Immature natural killer cell (primary cell): ENCODE measurements at regions not wholly inside any gene's neighbourhood (a gene's known extent, or its start where the extent isn't known, plus 50 kb on each side); places are given as distances from the start of the nearest gene placed in this dataset.

ENCODE experiments used
- DNase-seq, 3 donors: peaks; one replicate each; pipeline ENCODE4 v3.0.0; 2022; ENCODE audit warnings: mixed read lengths in 1 of 3
- H3K27ac Mint-ChIP-seq, 6 donors: one replicate each; pipeline ENCODE4 v1.8.0; 2020; ENCODE audit warnings: mixed read lengths in 6 of 6, mild to moderate bottlenecking in 5 of 6, inconsistent platforms in 4 of 6, moderate library complexity in 3 of 6
- H3K27me3 Mint-ChIP-seq, 3 donors: one replicate each; pipeline ENCODE4 v1.8.0; 2020 to 2021; ENCODE audit warnings: low read depth in 3 of 3, mild to moderate bottlenecking in 3 of 3, mixed read lengths in 3 of 3, moderate library complexity in 3 of 3, inconsistent platforms in 1 of 3
- H3K36me3 Mint-ChIP-seq, 3 donors: one replicate each; pipeline ENCODE4 v1.8.0; 2020; ENCODE audit warnings: mixed read lengths in 3 of 3, inconsistent platforms in 2 of 3, mild to moderate bottlenecking in 2 of 3
- H3K4me1 Mint-ChIP-seq, 2 donors: one replicate each; pipeline ENCODE4 v1.8.0; 2020; ENCODE audit warnings: inconsistent platforms in 2 of 2, mild to moderate bottlenecking in 2 of 2, mixed read lengths in 2 of 2, moderate library complexity in 1 of 2
- H3K4me3 Mint-ChIP-seq, 5 donors: one replicate each; pipeline ENCODE4 v1.8.0; 2020; ENCODE audit warnings: mild to moderate bottlenecking in 5 of 5, mixed read lengths in 5 of 5, inconsistent platforms in 3 of 5, moderate library complexity in 3 of 5
- H3K9me3 Mint-ChIP-seq, 6 donors: one replicate each; pipeline ENCODE4 v1.8.0; 2020; ENCODE audit warnings: mild to moderate bottlenecking in 6 of 6, mixed read lengths in 6 of 6, inconsistent platforms in 4 of 6, moderate library complexity in 3 of 6

DNA sequence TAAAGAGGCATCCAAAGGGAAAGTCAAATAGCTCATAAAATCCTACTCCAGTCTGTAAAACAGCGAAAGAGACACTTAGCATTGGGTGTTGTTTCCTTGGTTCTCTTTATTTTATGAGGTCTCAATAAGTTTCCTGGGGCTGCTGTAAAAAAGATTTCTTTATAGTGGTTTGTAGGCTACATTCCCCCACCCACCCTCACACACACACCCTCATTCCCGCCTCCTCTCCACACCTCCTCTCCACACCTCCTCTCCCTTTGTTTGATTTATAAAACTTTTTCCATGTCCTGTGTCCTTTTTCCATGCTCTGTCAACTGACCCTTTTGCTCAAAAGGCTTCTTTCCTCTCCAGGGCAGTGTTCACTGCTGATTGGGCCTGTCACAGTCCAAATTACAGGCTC lies 178.9 kb upstream of the SOX9 start:
- DNase-seq = no peak
- Mint-ChIP-seq H3K27ac (no peak overlapping the region), H3K36me3 (peaks cover 0 to 6% (median 0%) of the 10 kb centered on the region in 3 donors), H3K9me3 (peaks cover 3 to 15% (median 13%) of the 10 kb centered on the region in 6 donors), H3K4me1 (no peaks in the 10 kb centered on the region), H3K4me3 (no peak overlapping the region), H3K27me3 (peaks cover 0 to 6% (median 1%) of the 10 kb centered on the region in 3 donors)

DNA sequence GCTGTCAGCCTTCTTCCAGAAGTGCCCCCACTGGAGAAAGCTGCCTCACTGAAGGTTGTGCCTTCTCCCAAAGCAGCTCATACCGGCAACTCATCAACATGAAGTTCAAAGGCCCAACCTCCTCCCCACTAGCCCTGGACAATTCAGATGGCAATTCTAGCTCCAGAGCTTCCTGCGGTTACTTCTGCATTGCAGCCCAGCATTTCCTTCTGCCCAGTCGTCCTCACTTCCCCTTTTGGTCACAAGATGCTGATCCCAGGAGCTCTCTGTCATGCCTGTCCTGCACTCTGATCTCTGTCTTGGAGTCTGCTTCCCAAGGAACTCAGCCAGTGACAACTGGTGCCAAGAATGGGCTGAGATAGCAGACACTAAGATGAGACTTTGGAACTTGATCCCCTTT lies 178.2 kb upstream of the SOX9 start:
- Mint-ChIP-seq H3K27me3 (peaks cover 0 to 4% (median 1%) of the 10 kb centered on the region in 3 donors), H3K9me3 (peaks cover 3 to 21% (median 14%) of the 10 kb centered on the region in 6 donors), H3K4me1 (no peaks in the 10 kb centered on the region), H3K4me3 (no peak overlapping the region), H3K27ac (no peak overlapping the region), H3K36me3 (peaks cover 0 to 6% (median 0%) of the 10 kb centered on the region in 3 donors)
- no peak for DNase-seq

DNA sequence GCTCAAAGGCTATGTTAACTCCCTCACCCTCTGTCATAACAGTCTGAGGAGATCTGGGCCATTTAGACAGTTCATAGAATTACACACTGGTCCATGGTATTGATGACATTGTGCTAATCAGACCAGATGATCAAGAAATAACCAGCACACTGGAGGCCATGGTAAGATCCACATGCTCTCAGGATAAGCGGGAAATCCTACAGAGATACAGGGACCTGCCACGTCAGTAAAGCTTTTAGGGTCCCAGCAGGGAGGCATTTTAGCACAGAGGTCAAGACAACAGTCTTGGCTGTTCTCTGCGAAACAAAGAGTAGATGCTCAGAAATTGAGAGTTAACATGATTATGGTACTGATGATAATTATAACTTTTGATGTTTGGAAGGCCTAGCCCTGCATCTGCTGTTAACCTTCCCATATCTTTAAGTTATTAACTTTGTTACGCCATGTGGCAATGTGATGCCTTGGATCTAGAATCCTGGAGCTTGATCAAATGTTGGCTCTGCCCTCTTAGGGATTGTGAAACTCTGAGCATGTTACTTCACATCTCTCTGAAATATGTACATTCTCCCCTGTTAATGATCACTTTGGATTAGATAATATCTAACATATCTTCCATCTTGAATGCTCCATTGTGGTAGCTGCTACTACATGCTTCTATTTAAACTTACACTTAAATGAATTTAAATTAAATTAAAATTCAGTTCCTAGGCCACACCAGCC lies 172.0 kb upstream of the SOX9 start:
- Mint-ChIP-seq H3K36me3 (peaks cover 0 to 5% (median 0%) of the 10 kb centered on the region in 3 donors), H3K4me3 (no peak overlapping the region), H3K9me3 (peaks cover 0 to 22% (median 7%) of the 10 kb centered on the region in 6 donors), H3K4me1 (no peaks in the 10 kb centered on the region), H3K27ac (no peak overlapping the region), H3K27me3 (no peaks in the 10 kb centered on the region)
- no peak for DNase-seq

DNA sequence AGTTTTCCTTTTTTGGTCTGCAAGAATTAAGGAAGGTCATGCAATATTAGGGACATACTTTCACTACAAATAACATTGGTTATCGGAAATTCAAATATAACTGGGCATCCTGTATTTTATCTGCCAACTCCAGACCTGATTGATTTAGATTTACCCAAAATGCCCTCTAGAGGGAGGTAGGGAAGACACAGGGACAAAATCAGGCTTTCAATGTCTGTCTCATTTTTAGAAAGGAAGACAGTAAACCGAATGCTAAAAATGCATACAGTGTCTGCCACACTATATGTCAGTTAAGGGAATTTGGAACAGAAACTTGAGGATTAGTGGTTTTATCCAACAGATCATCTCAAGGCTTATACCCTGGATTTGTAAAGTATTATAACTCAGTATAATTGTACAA lies 161.7 kb upstream of the SOX9 start:
- no peak overlapping the region for H3K27ac Mint-ChIP-seq
- H3K9me3 Mint-ChIP-seq = peaks cover 0 to 13% (median 5%) of the 10 kb centered on the region in 6 donors
- no peak overlapping the region for H3K4me3 Mint-ChIP-seq
- DNase-seq = no peak
- H3K27me3 Mint-ChIP-seq = peaks cover 3 to 4% (median 4%) of the 10 kb centered on the region in 3 donors
- H3K36me3 Mint-ChIP-seq = no peaks in the 10 kb centered on the region
- no peaks in the 10 kb centered on the region for H3K4me1 Mint-ChIP-seq

DNA sequence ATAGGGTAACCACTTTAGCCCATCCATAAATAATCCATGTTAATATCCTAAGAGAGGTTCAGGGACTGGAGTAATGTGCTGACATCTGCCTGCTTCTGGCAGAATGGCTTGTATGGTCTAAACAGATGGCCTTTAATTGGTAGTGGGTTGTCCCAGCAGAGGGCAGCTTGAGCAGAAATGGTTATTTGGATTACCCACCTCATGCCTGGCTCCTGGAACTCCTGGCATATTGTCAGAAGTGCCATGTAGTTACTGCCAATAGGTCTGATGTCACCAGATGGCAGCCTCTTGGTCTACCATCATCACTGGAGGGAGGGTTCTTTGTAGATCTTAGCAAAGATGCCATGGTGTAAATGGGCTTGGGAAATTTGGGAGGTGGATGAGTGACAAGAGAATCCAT lies 157.5 kb upstream of the SOX9 start:
- Mint-ChIP-seq H3K4me1 (no peaks in the 10 kb centered on the region), H3K9me3 (peaks cover 0 to 7% (median 0%) of the 10 kb centered on the region in 6 donors), H3K27ac (no peak overlapping the region), H3K27me3 (peaks cover 0 to 3% (median 2%) of the 10 kb centered on the region in 3 donors), H3K4me3 (no peak overlapping the region), H3K36me3 (no peaks in the 10 kb centered on the region)
- DNase-seq = no peak

DNA sequence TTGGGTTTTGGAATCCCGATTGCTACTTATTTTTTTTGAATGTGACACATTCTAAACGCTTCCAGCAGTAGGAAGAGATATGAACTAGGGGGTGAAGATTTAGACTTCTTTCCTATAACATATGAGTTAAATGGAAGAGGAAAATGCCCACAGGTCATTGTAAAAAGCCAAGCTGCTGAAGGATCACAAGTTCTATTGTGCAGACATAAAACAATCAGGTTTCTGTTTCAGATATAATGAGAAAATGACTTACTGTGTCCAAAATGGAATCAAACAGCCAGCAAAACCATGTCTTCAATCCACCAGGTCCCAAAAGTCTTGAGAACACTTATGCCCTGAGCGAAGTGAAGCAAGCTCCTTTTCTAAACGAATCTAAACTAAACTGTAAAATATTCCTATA lies 157.0 kb upstream of the SOX9 start:
- no peaks in the 10 kb centered on the region for H3K4me1 Mint-ChIP-seq
- no peaks in the 10 kb centered on the region for H3K36me3 Mint-ChIP-seq
- no peak for DNase-seq
- peaks cover 0 to 7% (median 0%) of the 10 kb centered on the region in 6 donors for H3K9me3 Mint-ChIP-seq
- no peak overlapping the region for H3K27ac Mint-ChIP-seq
- H3K27me3 Mint-ChIP-seq = peaks cover under 1 to 3% (median 2%) of the 10 kb centered on the region in 3 donors
- no peak overlapping the region for H3K4me3 Mint-ChIP-seq

DNA sequence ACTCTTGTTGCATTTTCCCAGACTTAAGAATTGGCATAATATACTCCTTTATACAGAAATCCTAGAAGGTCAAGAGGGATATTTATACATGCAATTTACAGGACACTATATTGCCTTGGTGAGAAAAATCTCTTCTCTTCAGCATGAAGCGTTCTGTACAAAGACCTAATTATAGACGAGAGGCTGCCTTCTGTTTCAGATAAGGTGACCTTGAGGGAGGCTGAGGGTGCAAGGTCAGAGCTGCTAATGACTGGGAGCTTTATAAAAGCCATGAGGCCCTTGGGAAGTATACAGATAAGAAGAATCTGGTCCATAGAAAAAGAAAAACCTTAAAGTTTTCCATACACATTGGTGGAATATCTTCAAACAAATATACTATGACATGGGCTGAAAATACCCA lies 156.3 kb upstream of the SOX9 start:
- H3K4me3 Mint-ChIP-seq = no peak overlapping the region
- H3K27me3 Mint-ChIP-seq = peaks cover 1 to 3% (median 2%) of the 10 kb centered on the region in 3 donors
- no peaks in the 10 kb centered on the region for H3K36me3 Mint-ChIP-seq

DNA sequence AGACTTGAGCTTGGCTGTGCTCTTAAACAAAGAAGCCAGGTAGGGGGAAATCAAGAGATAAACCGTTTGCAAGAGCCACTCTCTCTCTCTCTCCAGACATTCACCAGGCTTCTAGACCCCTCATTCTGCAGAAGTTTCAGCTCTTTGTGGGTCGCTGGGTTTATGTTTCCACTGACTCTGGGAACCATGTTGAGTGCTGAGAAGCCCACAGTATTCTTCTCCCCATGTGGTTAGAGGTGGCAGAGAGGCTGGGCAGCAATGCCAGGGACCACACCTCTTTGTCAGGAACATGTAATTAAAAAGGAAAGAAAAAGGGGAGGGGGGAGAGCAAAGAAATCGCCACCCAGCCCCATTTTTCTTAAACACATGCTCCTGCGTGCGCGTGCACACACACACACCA lies 154.8 kb upstream of the SOX9 start:
- Mint-ChIP-seq H3K27me3 (peaks cover 1 to 3% (median 2%) of the 10 kb centered on the region in 3 donors), H3K4me1 (no peaks in the 10 kb centered on the region), H3K36me3 (no peaks in the 10 kb centered on the region), H3K4me3 (no peak overlapping the region), H3K27ac (no peak overlapping the region), H3K9me3 (peaks cover 0 to 7% (median 0%) of the 10 kb centered on the region in 6 donors)
- DNase-seq = no peak

More for the DNA sequence above, 156.3 kb upstream of the SOX9 start:
- no peak for DNase-seq
- no peak overlapping the region for H3K27ac Mint-ChIP-seq
- peaks cover 0 to 7% (median 0%) of the 10 kb centered on the region in 6 donors for H3K9me3 Mint-ChIP-seq
- H3K4me1 Mint-ChIP-seq = no peaks in the 10 kb centered on the region

DNA sequence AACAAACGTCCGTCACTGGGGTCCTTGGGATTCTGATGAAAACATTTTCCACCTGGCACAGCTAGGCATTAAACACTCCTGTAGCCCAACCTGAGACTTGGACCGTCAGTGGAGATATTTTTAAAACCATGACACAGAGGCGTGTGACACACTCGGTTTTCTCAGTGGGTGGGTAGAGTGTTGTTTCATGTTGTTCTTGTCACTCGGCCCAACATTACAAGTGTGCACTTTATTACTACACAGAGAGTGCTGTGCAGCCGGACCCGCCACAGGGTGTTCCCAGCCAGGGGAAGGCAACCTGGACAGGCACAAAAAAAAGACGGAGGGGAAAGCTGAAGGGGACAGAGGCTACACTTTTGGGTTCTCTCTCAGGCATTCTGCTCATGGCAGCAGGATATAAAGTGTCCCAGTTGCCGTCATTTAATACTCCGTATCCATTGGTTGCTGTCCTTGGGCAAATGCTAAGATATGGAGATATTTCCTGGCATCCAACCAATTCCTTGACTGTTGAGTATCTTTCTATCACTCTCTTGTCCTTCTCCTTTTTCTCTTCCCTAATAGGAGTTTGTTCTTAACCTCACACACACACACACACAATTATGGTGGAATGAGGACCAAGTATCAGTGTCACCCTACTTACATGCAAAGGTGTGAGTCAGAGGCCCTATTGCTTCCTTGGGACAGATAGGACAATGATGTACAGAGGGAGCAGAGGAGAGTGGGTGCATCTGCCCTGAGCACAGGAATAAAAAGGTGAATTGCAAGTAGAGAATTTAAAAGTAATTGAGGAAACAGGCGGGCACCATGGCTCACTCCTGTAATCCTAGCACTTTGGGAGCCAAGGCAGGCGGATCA lies 154.1 kb upstream of the SOX9 start:
- H3K27ac Mint-ChIP-seq = no peak overlapping the region
- peaks cover 0 to 4% (median 0%) of the 10 kb centered on the region in 6 donors for H3K9me3 Mint-ChIP-seq
- no peak overlapping the region for H3K4me3 Mint-ChIP-seq
- H3K27me3 Mint-ChIP-seq = peaks cover 1 to 3% (median 2%) of the 10 kb centered on the region in 3 donors
- DNase-seq = no peak
- no peaks in the 10 kb centered on the region for H3K36me3 Mint-ChIP-seq
- no peaks in the 10 kb centered on the region for H3K4me1 Mint-ChIP-seq

DNA sequence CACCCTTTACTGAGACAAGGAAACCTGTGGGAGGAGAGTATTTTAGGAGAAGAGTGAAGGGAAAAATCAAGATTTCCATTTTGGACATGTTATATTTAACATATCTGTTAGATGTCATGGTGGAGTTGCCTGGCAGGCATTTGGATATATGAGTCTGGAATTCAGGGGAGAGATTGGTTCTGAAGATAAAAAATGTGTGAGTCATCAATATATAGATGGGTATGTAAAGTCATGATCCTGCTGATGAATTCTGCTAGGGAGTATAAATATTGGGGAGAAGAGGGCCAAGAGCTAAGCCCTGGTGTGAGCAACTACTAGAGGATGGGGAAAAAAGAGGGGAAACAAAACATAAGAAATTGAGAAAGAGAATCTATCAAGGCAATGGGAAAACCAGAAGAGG lies 151.3 kb upstream of the SOX9 start:
- Mint-ChIP-seq H3K27ac (no peak overlapping the region), H3K4me1 (no peaks in the 10 kb centered on the region), H3K9me3 (peaks cover 0 to 2% (median 0%) of the 10 kb centered on the region in 6 donors), H3K27me3 (peaks cover 1 to 3% (median 2%) of the 10 kb centered on the region in 3 donors), H3K4me3 (no peak overlapping the region), H3K36me3 (no peaks in the 10 kb centered on the region)
- DNase-seq = no peak

DNA sequence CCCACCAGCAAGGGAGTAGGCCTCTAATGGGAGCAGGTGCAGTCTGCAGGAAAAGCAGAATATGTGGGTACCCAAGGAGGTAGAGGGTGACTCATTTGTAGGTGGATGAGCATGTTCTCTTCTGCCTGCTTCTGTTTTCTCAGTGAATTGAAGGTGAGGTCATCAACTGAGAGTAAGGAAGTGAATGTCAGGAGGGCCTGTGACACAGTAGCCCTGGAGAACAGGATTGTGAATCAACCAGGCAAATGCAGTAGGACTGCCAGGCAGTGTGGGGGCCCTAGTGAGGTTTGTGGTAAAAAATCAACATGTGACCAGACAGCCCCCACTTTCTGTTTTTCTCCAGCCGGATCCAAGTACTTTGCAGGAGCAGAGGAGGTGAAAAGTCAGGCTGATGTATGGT lies 150.5 kb upstream of the SOX9 start:
- peaks cover 0 to 6% (median 1%) of the 10 kb centered on the region in 6 donors for H3K9me3 Mint-ChIP-seq

DNA sequence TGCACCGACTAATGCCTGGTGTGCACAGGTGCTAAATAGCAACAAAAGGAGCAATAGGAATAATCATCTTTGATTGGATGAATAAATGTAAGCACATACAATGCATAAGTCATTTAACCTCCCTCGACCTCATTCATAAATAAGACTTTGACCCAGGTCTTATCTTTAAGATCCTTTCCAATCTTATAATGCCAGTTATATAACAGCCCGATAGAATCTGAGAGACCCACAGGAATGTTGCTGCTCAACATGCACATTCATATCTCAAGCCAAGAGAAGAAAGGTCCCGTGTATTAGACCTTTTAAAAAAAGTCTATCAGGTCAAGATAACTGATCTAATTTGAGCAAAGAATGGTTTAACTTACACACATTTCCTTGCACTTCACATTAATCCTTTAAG lies 146.8 kb upstream of the SOX9 start:
- Mint-ChIP-seq H3K27me3 (peaks cover 0 to 2% (median 0%) of the 10 kb centered on the region in 3 donors), H3K4me1 (no peaks in the 10 kb centered on the region), H3K9me3 (peaks cover 0 to 11% (median 2%) of the 10 kb centered on the region in 6 donors), H3K36me3 (no peaks in the 10 kb centered on the region), H3K4me3 (no peak overlapping the region), H3K27ac (no peak overlapping the region)
- DNase-seq = no peak

More for the DNA sequence above, 150.5 kb upstream of the SOX9 start:
- no peak overlapping the region for H3K4me3 Mint-ChIP-seq
- no peak overlapping the region for H3K27ac Mint-ChIP-seq
- DNase-seq = no peak
- H3K36me3 Mint-ChIP-seq = no peaks in the 10 kb centered on the region
- H3K27me3 Mint-ChIP-seq = peaks cover 1 to 3% (median 2%) of the 10 kb centered on the region in 3 donors
- no peaks in the 10 kb centered on the region for H3K4me1 Mint-ChIP-seq

DNA sequence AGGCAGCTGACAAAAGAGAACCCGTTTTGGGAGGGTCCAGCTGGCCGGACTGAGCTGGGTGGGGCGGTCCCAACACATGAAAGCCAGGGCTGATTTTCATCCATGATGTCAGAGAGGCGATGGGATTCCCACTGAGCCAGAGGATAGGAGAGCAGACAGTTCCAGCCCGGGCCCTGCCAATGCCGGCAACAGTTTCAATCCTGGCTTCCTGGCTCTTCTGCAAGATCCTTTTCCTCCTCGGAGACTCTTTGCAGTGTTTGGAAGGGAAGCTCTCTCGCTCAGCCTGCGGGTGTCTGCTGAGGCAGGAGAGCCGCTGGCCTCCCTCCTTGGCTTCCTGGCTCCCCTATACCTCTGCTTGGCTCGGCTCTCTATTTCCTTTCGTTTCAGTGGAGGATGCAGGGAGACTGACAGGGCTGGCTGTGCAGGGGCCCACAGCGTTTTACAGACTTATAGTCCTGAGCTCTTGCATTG lies 145.5 kb upstream of the SOX9 start:
- Mint-ChIP-seq H3K27ac (no peak overlapping the region), H3K9me3 (peaks cover 0 to 11% (median 3%) of the 10 kb centered on the region in 6 donors), H3K4me1 (no peaks in the 10 kb centered on the region), H3K4me3 (no peak overlapping the region), H3K27me3 (peaks cover 0 to 2% (median 0%) of the 10 kb centered on the region in 3 donors), H3K36me3 (no peaks in the 10 kb centered on the region)
- DNase-seq = no peak
